Stomach (tissue), 8 donors: ENCODE measurements at regions not wholly inside any gene's neighbourhood (a gene's known extent, or its start where the extent isn't known, plus 50 kb on each side); places are given as distances from the start of the nearest gene placed in this dataset.

Experiments
- DNase-seq, 2 donors: peaks; one replicate each; pipeline versions ENCODE4 v3.0.0 to v3.0.0-alpha.2; 2013 to 2019
- H3K27ac ChIP-seq, 5 donors: fragments of 200-600 bp in 4 of 5; sonication (generic) in 4 of 5; one replicate each; pipeline ENCODE4 v1.5.1; 2013 to 2019; ENCODE audit warnings: mild to moderate bottlenecking in 1 of 5, moderate library complexity in 1 of 5
- H3K27me3 ChIP-seq, 3 donors: fragments of 200-600 bp; sonication (generic); one replicate each; pipeline ENCODE4 v1.5.1; 2017 to 2019; ENCODE audit warnings: mixed run types in 1 of 3
- H3K36me3 ChIP-seq, 4 donors: fragments of 200-600 bp; sonication (generic); 1 replicate in 3 of 4; 2 replicates in 1 of 4; pipeline ENCODE4 v1.5.1; 2016 to 2019
- H3K4me1 ChIP-seq, 4 donors: fragments of 200-600 bp; sonication (generic); one replicate each; pipeline ENCODE4 v1.5.1; 2016 to 2019
- H3K4me3 ChIP-seq, 4 donors: fragments of 200-600 bp; sonication (generic) in 3 of 4; one replicate each; pipeline ENCODE4 v1.5.1; 2016 to 2019; ENCODE audit warnings: mild to moderate bottlenecking in 1 of 4
- H3K9me3 ChIP-seq, 4 donors: fragments of 200-600 bp; sonication (generic); one replicate each; pipeline ENCODE4 v1.5.1; 2016 to 2019
- EP300 ChIP-seq: sonication (generic); formaldehyde crosslinking; IDR thresholded peaks from one replicate; pipeline ENCODE4 v1.6.1; 2017; ENCODE audit warnings: antibody characterized with exemption
- POLR2A ChIP-seq, 4 donors: fragments of 450-650 bp; IDR thresholded peaks; one replicate each; pipeline ENCODE4 v1.6.1; 2016; ENCODE audit warnings: antibody characterized with exemption in 4 of 4, control low read depth in 2 of 4, mild to moderate bottlenecking in 1 of 4, moderate library complexity in 1 of 4
- POLR2AphosphoS5 ChIP-seq, 3 donors: sonication (generic); formaldehyde crosslinking; IDR thresholded peaks; one replicate each; pipeline ENCODE4 v1.6.1; 2016; ENCODE audit warnings: antibody characterized with exemption in 3 of 3
- WGBS, 5 donors: extraction: QIAGEN DNeasy Blood & Tissue Kit in 3 of 5; methylation state at CpG; one replicate each; pipeline versions ENCODE4 v1.1.5 to v1.1.7; 2013 to 2018; 5-methylcytosine and 5-hydroxymethylcytosine counted together
- intact Hi-C: fragments of 100-400 bp; cut with DNase I; formaldehyde crosslinking; loops from one replicate; pipeline ENCODE4 v1.15.1; 2023; ENCODE audit warnings: low total_unique reads
- TF ChIP-seq, protein P1 (sequence below), 7 experiments: fragments of 450-650 bp in 4 of 7; fragments of 200-600 bp in 3 of 7; sonication (generic) in 3 of 7; IDR thresholded peaks; one replicate each; pipeline ENCODE4 v1.5.1; 2016 to 2019; ENCODE audit warnings: antibody characterized with exemption in 7 of 7, control low read depth in 2 of 7, mild to moderate bottlenecking in 1 of 7
- donor health status: healthy with polysubstance abuse.
- donor health status: Bipolar disorder and iron deficiency.
- donor health status: healthy.

DNA sequence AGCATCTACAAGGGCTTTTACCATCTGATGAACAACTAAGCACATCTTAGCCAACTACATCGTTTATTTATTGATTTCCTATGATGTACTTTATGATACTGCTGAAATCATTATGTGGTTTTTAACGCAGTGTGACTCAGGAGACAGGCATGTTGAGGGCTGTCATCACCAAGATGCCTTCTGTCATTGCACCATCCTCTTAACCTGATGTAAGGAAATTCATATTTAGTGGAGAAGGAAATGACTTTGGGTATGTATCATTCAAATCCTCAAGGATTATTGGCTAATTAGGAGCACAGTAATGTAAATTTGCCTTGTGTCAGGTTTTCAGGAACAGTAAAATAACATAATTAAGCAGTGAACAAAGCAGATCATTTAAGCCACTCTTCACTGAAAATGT, 138.5 kb upstream of the MGMT start:
- WGBS, 5 donors, result 65 to 82% (median 73%) methylated on average over 2 of the region's 2 CpGs
- no peak for DNase-seq
- TF ChIP-seq POLR2AphosphoS5 (IDR thresholded peaks at IDR 0.05) (no peak), POLR2A (IDR thresholded peaks at IDR 0.05) (no peak), EP300 (no peak)
- TF ChIP-seq, protein P1, sequence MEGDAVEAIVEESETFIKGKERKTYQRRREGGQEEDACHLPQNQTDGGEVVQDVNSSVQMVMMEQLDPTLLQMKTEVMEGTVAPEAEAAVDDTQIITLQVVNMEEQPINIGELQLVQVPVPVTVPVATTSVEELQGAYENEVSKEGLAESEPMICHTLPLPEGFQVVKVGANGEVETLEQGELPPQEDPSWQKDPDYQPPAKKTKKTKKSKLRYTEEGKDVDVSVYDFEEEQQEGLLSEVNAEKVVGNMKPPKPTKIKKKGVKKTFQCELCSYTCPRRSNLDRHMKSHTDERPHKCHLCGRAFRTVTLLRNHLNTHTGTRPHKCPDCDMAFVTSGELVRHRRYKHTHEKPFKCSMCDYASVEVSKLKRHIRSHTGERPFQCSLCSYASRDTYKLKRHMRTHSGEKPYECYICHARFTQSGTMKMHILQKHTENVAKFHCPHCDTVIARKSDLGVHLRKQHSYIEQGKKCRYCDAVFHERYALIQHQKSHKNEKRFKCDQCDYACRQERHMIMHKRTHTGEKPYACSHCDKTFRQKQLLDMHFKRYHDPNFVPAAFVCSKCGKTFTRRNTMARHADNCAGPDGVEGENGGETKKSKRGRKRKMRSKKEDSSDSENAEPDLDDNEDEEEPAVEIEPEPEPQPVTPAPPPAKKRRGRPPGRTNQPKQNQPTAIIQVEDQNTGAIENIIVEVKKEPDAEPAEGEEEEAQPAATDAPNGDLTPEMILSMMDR (IDR thresholded peaks at IDR 0.05), result no peak
- Histone ChIP-seq H3K4me1 (no peaks in the 10 kb centered on the region), H3K4me3 (no peak overlapping the region), H3K9me3 (no peaks in the 10 kb centered on the region), H3K36me3 (no peaks in the 10 kb centered on the region), H3K27ac (no peak overlapping the region), H3K27me3 (peaks cover 0 to 30% (median 0%) of the 10 kb centered on the region in 3 donors)
- intact Hi-C loops, result no loop called here

DNA sequence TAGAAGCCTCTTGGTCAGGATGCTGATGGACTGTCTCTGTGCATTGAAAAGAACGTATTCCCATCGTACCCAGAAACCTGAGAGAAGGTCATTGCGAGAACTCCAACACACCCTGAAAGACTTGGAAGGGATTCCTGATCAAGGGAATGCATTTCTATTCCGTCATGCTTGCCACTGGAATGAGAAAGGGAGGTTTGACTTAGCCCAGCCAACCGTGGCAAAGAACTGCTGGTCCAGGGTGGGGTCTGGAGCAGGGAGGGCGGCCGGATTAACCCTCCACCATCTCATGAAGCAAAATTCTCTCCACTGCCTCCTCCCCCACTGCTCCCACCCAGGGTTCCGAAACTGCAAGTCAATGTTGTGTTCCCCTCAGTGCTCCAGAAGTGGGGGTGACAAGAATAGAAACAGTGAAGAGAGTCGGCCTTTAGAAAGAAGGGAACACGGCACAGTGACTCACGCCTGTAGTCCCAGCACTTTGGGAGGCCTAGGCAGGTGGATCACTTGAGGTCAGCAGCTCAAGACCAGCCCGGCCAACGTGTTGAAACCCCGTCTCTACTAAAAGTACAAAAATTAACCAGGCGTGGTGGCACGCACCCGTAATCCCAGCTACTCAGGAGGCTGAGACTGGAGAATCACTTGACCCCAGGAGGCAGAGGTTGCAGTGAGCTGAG, 137.5 kb upstream of the MGMT start:
- Histone ChIP-seq H3K27me3 (peaks cover 0 to 38% (median 0%) of the 10 kb centered on the region in 3 donors), H3K4me1 (no peaks in the 10 kb centered on the region), H3K9me3 (no peaks in the 10 kb centered on the region), H3K36me3 (no peaks in the 10 kb centered on the region), H3K4me3 (no peak overlapping the region), H3K27ac (no peak overlapping the region)
- no peak for DNase-seq
- intact Hi-C loops, result no loop called here
- 85 to 90% (median 87%) methylated on average over 17 of the region's 17 CpGs for WGBS, 5 donors
- TF ChIP-seq EP300, result no peak
- TF ChIP-seq, protein P1 (IDR thresholded peaks at IDR 0.05), result no peak
- TF ChIP-seq POLR2AphosphoS5 (IDR thresholded peaks at IDR 0.05), result no peak
- no peak for TF ChIP-seq POLR2A (IDR thresholded peaks at IDR 0.05)

DNA sequence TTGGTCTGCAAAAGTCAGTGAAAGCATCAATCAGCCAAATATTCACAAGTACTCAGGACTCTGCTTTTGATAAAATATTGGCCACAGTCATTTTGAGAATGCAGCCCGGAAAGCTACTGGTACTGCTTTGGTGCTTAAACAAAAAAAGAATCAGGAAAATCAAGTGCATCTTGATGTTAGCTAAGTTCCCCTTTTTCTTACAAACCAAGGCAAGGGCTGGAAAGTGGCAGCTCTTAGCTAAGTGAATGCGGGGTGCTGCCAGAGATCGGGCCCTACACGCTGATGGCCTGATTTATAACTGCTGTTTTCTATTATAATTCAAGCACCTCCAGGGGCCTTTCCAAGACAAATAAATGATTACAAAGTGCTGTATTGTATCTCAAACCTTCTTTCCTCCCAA, 136.8 kb upstream of the MGMT start:
- intact Hi-C loops, result no loop called here
- Histone ChIP-seq H3K4me3 (no peak overlapping the region), H3K27ac (no peak overlapping the region), H3K36me3 (no peaks in the 10 kb centered on the region), H3K4me1 (no peaks in the 10 kb centered on the region), H3K27me3 (peaks cover 0 to 41% (median 0%) of the 10 kb centered on the region in 3 donors), H3K9me3 (no peaks in the 10 kb centered on the region)
- TF ChIP-seq, protein P1 (IDR thresholded peaks at IDR 0.05), result no peak
- no peak for TF ChIP-seq POLR2A (IDR thresholded peaks at IDR 0.05)
- TF ChIP-seq EP300, result no peak
- TF ChIP-seq POLR2AphosphoS5 (IDR thresholded peaks at IDR 0.05), result no peak
- no peak for DNase-seq
- WGBS, 5 donors, result 71 to 81% (median 76%) methylated on average over 4 of the region's 4 CpGs

DNA sequence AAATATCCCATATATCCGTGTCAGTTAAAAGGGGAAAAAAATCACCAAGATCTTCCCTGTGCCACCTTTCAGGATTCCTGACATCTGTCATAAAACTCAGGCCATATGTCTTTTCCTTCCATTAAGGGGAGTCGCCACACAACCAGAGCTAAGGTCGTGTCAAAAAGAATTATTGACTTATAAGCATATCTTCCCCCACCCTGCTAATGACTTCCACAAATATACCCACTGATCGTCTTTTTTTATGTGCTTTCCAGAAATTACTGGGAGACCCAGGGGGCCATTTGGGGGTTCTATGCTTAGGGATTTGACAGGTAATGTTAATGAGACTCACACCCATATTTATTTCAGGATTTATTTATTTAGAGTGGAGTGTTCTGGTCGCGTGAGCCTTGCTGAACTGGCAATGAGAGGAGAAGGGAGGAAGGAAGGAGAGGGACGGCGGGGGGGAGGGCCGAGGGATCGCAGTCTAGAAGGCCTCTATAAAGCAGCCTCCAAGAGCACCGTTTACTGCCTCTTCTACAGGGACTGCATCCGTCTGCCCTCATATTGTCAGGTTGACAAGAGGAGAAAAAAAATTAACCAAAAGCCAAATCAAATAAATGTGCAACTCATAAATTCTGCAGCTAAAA, 135.7 kb upstream of the MGMT start:
- DNase-seq, result no peak
- TF ChIP-seq POLR2A (IDR thresholded peaks at IDR 0.05), result no peak
- no peak for TF ChIP-seq EP300
- TF ChIP-seq POLR2AphosphoS5 (IDR thresholded peaks at IDR 0.05), result no peak
- TF ChIP-seq, protein P1 (IDR thresholded peaks at IDR 0.05), result no peak
- WGBS, 5 donors, result 53 to 64% (median 58%) methylated on average over 12 of the region's 12 CpGs
- no peak overlapping the region for H3K4me3 ChIP-seq
- H3K27me3 ChIP-seq, result peaks cover 0 to 34% (median 0%) of the 10 kb centered on the region in 3 donors
- no peaks in the 10 kb centered on the region for H3K36me3 ChIP-seq
- no peak overlapping the region for H3K27ac ChIP-seq
- H3K4me1 ChIP-seq, result no peaks in the 10 kb centered on the region
- intact Hi-C loops, result no loop called here
- no peaks in the 10 kb centered on the region for H3K9me3 ChIP-seq
